Epithelial cell of esophagus (primary cell): ENCODE measurements at regions not wholly inside any gene's neighbourhood (a gene's known extent, or its start where the extent isn't known, plus 50 kb on each side); places are given as distances from the start of the nearest gene placed in this dataset.

Experiments
- DNase-seq: peaks from one replicate; pipeline ENCODE4 v3.0.0; 2010; ENCODE audit warnings: low read depth
- H3K4me3 ChIP-seq: 2 replicates; pipeline ENCODE4 v1.5.1; 2011; ENCODE audit warnings: mild to moderate bottlenecking, low read length, control low read depth
- CTCF ChIP-seq: IDR thresholded peaks from 2 replicates; pipeline ENCODE4 v1.5.1; 2011; ENCODE audit warnings: low read depth, mild to moderate bottlenecking, low read length, control low read depth, inconsistent platforms; ENCODE audit not compliant: insufficient read depth; ENCODE audit errors: missing control alignments

GRCh38 chr18:77811503-77811902, 561.9 kb downstream of the GALR1 start:
- peak; percentile 20 for DNase-seq

GRCh38 chr18:77815666-77816338, 566.2 kb downstream of the GALR1 start:
- no peak for TF ChIP-seq CTCF
- no peak overlapping the region for H3K4me3 ChIP-seq
- no peak for DNase-seq

More at GRCh38 chr18:77811503-77811902, 561.9 kb downstream of the GALR1 start:
- no peak for TF ChIP-seq CTCF
- no peak overlapping the region for H3K4me3 ChIP-seq

- no peak overlapping the region for H3K4me3 ChIP-seq
- no peak for DNase-seq
- TF ChIP-seq CTCF = no peak
Observed at GRCh38 chr18:77818328-77818727, 568.7 kb downstream of the GALR1 start.

GRCh38 chr18:77820472-77820871, 570.8 kb downstream of the GALR1 start:
- no peak for DNase-seq
- H3K4me3 ChIP-seq = no peak overlapping the region
- no peak for TF ChIP-seq CTCF

- no peak for DNase-seq
- no peak overlapping the region for H3K4me3 ChIP-seq
- TF ChIP-seq CTCF = no peak
Observed at GRCh38 chr18:77821892-77822291, 572.2 kb downstream of the GALR1 start.

- no peak for DNase-seq
- no peak for TF ChIP-seq CTCF
- H3K4me3 ChIP-seq = no peak overlapping the region
Observed at GRCh38 chr18:77822632-77823031, 573.0 kb downstream of the GALR1 start.

GRCh38 chr18:77833807-77834206, 584.2 kb downstream of the GALR1 start:
- no peak overlapping the region for H3K4me3 ChIP-seq
- DNase-seq = no peak
- TF ChIP-seq CTCF = no peak
